ENCODE measurements at regions not wholly inside any gene's neighbourhood (a gene's known extent, or its start where the extent isn't known, plus 50 kb on each side); places are given as distances from the start of the nearest gene placed in this dataset.

- TF ChIP-seq GATA1 (IDR thresholded peaks at IDR 0.05; ENCODE audit: low read depth, low read length): no peak
- no peak for TF ChIP-seq POLR2A (IDR thresholded peaks at IDR 0.05; ENCODE audit: low read length)
These were observed 136.4 kb upstream of the IL12A start for GRCh38 chr3:159852266-159852665.

All from erythroblast (primary cell).